GM18498 (cell line): ENCODE measurements at regions not wholly inside any gene's neighbourhood (a gene's known extent, or its start where the extent isn't known, plus 50 kb on each side); places are given as distances from the start of the nearest gene placed in this dataset.

ENCODE experiments used
- ATAC-seq: cut with Tn5 transposase; IDR thresholded peaks from one replicate; pipeline ENCODE4 v1.9.1; 2021; ENCODE audit warnings: mild to moderate bottlenecking, moderate library complexity; ENCODE audit not compliant: unreplicated experiment

DNA sequence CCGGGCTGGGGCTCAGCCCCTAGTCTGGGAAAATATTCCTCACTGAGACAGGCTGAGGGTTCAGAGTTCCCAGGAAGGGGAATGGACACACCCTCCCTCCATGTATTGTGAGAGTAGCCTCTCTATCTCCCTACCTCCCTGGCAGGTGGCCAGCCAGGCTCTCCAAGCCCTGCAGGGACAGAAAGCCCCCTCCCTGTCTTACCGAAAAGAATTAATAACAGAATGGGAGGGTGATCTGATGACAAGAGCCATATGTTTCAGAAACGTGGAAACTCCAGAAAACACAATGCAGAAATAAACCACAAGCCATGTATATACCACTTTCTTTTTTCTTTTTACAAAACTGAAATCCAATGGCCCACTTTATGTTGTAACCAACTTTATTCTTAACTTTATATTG is 140.0 kb downstream of the CHST1 start:
- no peak for ATAC-seq

DNA sequence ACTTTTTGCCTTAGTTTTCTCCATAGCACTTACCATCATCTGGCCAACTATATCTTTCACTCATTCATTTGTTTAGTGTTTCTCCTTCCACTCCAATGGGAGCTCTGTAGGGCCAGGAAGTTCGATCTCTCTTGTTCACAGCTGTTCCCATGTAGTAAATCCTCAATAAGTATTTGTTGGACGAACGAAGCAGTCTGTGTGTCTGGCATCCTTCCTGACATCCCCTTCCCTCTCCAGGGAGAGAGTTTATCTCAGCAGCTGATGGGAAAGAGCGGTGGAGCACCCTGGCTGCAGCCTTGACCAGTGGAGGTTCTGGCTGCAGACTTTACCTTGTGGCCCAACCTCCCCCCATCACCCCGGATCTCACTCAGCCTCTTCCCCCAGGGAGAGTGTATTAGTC is 141.7 kb downstream of the CHST1 start:
- ATAC-seq: no peak

DNA sequence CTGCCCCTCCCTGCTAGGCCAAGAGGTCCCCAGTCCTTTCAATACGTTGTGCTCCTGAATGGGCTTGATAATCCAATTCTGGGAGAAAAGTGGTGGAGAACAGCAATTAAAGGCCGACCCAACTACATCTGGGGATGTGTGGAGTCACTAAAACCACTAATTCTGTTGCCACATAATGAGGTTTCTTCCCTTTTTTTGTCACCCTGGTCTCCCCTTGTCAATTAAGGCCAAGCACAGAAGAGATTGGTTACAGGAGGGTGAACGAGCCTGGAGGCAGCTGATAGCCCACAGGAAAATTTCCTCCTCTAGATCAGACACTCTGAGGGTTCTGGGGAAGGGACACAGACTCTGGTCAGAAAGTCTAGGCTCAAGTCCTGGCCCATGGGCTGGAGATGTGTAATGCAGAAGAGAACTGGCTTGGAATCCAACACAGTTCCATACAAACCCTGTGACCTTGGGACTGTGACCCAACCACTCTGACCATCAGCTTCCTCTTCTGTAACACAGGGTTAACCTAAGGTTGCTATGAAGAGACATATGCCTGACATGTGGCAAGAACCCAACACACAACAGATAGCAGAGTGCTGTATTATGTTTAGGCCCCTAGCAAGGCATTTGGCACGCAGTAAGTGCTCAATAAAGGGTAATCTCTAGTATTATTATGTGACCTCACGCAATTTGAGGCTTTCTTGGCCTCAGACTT is 146.4 kb downstream of the CHST1 start:
- ATAC-seq: no peak

DNA sequence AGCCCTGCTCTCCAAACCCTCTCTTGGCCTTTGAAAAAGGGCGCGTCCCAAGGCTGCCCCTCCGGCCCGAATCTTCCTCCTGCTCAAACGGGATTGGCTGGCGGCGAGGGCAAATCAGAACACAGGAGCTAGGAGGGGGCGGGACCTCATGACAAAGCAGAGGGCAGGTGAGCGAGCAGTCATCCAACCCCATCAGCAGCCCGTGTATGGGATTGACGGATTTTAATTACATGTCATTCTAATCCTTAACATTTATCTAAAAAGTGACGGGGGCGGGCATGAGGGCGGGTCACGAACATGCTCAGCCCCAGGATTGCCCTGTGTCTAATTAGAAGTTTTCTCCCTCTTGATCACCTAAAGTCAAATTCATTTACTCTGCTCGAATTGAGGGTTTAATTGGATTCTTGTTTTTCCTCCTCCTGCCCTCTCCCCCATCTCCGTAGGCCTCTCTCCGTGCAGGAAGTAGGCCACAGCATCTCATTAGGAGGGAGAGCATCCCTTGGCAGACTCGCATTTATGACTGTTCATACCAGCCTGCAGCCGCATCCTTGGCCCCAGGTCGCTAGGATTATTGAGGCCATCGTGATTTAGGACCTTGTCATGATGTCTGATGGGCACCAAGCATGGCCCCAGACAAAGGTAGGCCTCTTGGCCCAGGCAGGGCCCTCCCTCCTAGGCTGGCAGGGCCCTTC is 147.1 kb downstream of the CHST1 start:
- ATAC-seq: no peak

DNA sequence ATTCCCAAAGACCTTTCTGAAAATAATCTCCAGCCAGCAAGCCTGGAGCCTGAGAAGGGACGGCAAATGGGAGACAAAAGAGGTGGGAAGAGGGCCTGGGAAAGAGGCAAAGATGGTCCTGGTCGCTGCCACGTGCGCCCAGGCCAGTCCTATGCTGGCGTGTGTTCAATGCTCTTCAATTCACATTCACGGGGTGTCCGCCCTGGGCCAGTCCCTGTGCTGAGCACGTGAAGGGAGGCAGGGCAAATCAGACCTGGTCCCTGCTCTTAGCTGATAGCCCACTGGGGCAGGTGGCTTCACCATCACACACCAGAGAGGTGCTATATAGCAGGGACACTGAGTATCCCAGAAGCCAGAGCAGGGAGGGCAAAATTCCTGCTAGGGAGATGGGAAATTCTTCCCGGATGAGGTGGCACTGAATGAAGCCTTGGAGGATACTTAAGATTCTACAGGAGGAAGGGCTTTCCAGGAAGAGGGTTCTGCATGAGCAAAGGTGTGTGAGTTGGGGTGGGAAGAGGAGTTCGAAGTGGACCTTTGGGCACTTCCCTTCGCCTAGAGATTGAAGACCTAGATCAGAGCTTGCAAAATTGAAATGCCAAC is 148.2 kb downstream of the CHST1 start:
- no peak for ATAC-seq

DNA sequence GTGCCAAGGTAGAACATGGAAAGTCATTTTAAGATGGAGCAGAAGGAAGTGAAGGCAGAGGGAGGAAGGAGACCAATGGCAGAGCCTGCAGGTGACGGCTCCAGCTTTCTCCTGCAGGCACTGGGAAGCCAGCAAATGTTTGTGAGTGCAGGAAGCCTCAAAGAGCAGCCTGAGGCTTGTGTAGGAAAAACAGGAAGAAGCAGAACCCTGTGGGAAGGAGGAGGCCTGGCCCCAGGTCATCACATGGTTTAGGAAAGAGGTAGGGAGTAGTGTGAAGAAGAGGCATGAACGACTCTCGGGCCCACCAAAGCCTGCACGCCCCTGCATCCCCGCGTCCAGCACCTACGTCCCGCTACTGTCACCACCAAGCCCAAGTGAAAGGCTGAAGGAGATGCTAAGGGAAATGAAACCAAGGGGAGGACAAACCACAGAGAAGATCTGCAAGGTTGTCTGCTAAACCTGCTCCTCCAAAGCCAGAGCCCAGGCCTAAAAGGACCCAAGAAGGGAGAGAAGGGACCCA is 151.5 kb downstream of the CHST1 start:
- no peak for ATAC-seq

DNA sequence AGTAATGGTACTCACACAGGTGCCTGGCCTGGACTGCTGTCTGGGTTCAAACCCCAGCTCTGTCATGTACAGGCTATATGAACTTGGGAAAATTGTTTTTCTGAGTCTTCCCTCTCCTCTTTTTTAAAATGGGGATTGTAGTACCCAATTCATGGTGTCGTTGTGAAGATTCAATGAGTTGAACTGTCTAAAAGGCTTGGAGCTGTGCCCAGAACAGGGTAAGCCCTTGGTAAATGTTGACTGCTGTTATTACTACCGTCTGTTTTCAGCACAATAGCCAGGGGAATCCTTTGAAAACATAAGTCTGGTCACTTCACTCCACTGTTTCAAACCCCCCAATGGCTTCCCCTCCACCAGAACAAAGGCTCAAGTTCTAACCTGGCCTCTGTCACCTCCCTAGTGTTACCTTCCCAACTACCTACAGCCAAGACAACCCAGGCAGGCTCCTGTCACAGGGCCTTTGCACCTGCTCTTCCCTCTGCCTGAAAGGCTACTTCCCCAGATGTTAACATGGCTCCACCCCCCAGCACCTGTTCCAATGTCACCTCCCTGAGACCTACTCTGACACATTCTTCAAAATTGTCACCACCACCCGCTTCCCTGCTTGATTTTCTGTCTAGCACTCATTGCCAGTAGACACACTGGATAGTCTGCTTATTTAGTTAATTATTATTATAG is 152.8 kb downstream of the CHST1 start:
- no peak for ATAC-seq

DNA sequence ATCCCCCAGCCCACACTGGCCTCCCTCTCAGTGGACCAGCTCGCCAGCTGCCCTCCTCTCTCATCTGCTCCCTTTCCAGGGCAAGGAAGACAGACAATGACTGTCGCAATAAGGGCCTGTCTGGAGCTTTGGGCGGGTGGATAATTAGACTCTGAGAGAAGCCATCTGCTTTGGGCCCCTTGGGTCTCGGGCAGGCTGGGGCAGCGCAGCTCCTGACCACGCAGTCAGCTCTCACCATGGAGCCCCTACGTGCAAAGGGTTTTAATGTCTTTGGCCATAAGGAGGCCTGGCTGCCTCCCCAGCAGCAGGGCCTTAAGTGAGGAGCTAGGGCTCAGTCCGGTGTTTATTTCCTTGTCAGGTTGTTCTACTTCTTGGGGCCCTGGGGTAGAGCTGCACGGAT is 153.9 kb downstream of the CHST1 start:
- no peak for ATAC-seq

DNA sequence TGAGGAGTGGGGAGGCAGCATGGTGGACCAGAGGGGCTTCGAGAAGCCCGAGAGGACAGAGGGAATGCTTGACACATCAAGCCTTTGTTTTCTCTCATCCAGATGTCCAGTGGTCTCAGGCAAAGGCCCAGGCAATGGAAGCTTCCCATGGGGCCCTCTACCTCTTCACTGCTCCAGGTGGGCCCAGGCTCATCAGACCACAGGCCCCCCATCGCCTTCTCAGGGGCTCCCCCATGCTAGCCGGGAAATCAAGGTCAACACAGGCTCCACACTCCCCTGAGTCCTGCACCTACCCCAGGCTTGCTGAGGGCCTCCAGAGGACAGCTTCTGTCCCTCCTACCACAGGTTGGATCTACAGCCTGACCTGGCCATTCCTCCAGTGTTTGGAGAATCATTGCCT is 157.5 kb downstream of the CHST1 start:
- ATAC-seq: no peak

DNA sequence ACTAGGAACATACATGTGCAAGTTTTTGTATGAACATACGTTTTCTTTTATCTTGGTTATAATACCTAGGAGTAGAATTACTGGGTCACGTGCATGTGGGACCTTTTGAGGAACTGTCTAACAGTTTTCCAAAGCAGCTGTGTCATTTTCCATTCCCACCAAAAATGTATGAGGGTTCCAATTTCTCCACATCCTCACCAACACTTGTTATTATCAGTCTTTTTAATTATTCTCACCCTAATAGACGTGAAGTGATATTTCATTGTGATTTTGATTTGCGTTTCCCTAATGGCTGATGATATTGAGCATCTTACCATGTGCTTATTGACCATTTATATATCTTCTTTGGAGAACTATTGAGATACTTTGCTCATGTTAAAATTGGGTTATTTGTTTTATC is 162.1 kb downstream of the CHST1 start:
- ATAC-seq: no peak

DNA sequence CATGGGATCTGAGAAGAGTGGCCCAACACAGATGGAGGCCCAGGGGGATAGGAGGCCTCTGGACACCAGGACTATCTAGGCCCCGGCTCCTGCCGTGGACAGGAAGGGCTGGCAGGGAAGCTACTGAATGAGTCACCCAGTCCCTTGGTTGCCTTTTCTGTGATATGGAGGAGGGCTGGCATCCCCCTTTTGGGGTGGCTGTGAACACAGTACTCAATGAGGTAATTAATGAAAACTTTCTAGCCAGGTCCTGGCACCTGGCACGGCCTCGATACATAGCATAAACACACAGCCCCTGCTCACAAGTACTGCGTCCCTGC is 163.2 kb downstream of the CHST1 start:
- no peak for ATAC-seq

DNA sequence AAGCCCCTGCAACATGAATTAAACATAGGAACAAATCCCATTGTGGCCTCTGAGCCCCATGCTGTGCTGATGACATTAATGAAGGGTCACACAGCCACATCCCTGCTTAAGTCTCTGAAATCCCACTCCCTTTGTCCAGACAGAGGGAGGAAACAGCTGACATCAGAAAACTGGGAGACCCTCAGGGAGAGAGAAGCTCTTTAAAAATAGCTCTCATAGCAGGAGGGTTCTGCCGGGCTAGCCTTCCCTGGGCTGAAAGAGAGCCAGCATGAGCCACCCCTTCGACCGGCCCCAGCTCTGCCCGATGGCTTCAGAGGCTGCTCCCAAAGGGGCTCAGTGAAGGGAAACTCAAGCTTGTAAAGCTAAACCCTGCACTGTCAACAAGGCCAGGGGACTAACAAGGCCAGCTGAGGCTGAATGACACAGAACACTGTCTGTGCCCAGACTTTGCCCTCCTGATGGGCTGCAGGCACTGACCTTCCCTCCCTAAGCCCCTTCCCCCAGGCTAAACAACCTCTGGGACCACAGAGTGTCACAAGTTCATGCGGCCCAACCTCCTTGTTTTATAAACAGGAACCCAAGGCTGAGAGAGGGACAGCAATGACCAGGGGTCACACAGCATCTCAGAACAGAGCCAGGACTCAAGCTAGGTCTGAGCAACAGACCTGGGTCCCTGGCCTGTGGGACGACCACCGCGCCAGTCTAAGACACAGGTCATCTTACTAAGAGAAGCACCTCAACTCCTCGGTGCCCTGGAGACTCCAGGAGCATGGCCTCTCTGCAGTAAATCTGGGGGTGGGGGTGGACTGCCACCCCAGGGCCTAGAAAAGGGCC is 163.8 kb downstream of the CHST1 start:
- no peak for ATAC-seq

DNA sequence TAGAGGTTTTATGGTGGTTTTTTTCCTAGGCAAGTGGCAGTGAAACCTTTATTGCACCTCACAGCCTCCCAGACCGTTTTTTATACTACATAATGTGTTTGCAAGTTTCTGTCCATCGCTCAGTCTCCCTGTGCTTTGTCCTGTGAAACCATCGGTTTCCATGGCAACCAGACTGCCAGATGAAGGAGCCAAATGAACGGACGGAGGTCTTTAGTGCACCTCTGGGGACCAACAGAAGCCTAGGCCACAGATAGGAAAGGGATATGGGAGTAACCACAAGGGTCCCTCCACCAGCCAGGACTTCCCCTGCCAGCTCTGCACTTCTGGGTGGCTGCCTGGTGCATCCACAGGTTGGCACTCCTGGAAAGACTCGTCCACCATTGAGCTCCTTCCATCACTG is 165.0 kb downstream of the CHST1 start:
- ATAC-seq: no peak

DNA sequence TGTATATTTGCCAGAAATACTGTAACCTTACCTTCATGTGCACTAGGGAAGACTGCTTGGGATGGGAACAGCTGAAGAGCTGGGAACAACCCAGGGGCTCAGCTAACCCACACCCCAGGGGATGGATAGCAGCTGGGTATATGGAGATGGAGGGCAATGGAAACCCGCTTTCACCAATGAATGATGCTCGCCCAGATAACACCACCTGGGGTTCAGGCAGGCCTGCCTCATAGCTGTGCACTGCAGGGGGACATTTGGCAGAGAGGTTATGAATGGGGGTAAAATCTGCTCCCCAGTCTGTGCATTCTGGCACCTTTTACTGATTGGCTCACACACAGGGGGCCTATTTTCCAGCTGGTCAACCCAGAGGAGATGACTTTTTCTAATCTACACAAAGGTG is 170.7 kb downstream of the CHST1 start:
- no peak for ATAC-seq

DNA sequence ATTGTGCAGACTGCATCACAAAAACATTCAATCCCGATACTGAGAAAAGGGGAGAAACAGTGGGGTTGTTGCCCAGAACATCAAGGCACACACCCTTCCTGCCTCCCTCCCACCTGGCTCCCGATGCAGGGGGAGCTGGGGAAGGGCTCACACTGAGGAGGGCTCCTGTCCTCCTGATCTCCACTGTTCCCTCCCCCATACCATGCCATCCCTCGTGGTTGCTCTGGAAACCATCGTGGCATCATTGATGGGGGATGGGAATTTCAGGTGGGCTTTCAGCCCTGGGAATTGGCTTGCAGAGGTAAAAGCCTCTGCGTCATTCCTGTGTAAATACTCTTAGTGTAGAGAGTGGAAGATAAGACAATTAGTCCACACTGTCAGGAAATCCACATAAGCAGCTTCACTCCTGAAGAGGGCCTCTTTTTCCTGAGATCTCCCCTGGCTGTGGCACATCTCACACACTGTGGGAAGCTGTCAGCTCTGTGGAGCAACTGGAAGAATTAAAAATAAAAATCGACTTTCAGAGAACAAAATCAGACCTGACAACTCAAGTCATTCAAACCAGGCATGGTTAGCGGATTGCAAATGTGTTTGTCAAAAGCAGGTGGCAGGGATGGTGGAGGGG is 176.0 kb downstream of the CHST1 start:
- ATAC-seq: no peak

DNA sequence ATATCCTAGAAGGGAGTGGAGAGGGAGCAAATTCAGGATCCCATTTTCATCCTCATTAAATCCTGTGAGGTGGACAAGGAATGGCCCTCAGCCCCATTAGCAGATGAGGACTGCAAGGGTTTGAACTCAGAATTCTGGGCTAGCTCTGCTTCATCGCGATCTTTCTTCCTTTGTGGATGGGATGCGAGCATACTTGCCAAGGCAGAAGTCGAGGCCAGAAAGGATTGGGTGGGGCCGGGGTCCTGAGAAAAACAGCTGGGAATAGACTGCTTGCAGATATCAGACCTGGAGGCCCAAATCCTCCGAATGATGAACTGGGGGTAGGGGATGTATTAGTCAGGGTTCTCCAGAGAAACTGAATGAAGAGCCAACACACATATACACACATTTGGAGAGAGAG is 179.0 kb downstream of the CHST1 start:
- ATAC-seq: no peak

DNA sequence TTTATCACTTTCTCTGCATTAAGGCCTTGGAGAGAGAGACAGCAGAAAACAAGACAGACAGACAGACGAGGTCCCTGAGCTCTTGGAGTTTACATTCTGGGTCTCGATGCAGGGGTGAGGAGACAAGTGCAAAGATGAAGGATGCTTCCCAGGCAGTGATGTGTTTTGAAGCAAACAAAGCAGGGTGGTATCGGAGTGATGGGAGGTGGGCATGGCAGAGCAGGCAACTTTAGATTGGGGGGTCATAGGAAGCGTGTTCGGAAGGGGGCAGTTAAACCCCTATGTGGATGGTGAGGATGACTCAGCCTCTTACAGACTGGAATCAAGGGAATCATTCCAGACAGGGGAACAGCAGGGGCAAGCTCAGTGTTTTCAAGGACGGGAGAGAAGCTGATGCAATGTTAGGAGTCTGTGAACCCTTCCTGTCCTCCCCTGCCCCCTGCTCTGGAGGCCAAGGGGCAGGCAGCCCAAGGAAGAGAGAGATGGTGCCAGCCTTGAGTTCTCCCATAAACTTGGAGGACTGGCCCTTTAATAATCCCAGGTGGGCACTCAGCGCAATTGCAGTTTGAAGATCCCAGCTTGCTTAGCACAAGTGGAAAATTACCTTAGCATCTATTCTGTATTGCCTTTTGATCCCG is 180.2 kb downstream of the CHST1 start:
- ATAC-seq: no peak

DNA sequence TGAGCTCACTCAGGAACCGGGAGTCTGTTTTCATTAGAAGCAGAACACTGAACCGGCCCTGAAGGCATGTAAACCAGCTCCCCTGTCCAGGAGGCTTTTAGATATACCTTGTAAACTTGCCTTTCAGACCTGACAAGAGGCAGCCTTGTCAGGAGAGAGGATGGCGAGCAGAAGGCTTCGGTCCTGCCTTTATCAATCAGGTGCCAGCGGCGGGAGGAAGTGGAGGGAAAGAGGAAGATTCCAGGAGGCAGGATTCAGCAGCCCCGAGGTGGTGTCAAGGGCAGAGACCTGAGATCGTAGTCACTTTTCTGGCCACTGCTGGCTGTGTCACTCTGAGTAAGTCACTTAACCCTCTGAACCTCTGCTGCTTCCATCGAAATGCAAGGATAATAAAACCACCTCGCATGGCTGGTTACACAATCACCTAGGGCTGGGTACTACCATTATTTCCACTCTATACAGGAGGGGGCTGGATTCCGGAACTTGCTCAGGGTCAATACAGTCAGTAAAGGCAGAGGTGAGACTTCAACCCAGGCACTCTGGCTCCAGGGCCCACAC is 181.0 kb downstream of the CHST1 start:
- ATAC-seq: no peak

DNA sequence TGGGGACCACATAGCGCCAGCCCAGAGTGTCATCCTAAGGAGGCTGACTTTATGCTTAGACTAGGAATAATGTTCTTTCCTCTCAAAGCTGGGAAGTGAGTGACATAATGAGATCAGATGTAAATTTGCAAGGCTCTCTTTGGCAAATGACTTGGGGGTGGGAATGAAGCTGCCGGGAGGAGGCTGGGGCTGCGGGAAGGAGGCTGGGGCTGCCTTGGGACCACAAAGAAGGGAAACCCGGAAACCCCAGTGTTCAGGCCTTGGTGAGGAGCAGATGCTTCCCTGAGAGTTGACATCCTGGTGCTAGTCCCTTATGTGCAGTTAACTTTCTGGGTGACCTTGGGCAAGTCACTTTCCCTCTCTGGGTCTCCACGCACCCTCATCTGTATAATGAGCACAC is 182.0 kb downstream of the CHST1 start:
- no peak for ATAC-seq

DNA sequence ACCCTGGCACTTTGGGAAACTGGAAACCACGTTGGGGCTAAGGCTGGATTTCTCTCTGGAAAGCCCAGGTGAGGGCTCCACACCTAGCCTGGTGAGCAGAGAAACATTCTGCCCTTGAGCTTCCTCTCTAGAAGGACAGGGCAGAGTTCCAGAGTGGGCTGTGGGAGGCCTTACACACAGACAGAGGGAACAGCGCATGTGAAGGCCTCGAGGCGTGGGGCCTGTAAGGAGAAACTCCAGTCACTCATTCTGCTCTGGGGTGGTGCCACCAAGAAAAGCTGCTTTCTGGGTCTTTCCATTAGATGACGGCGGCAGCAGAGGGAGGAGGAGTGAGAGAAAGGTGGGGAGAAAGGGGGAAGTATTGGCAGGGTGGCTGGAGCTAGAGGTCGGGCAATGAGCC is 183.1 kb downstream of the CHST1 start:
- ATAC-seq: no peak
